ENCODE measurements at regions not wholly inside any gene's neighbourhood (a gene's known extent, or its start where the extent isn't known, plus 50 kb on each side); places are given as distances from the start of the nearest gene placed in this dataset.
A peak's percentile ranks its signal among the peaks of the same experiment; 100 is the strongest.

DNA sequence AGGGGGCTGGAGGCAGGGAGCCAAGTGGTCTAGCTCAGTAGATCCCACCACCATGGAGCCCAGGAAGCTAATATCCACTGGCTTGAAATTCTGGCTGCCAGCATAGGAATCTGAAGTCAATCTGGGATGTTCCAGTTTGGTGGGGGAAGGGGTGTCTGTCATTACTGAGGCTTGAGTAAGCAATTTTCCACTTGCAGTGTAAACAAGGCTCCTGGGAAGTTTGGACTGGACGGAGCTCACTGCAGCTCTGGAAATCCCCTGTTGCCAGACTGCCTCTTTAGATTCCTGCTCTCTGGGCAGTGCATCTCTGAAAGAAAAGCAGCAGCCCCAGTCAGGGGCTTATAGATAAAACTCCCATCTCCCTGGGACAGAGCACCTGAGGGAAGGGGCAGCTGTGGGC is 349.2 kb upstream of the KLHL1 start:
- no peak for DNase-seq

DNA sequence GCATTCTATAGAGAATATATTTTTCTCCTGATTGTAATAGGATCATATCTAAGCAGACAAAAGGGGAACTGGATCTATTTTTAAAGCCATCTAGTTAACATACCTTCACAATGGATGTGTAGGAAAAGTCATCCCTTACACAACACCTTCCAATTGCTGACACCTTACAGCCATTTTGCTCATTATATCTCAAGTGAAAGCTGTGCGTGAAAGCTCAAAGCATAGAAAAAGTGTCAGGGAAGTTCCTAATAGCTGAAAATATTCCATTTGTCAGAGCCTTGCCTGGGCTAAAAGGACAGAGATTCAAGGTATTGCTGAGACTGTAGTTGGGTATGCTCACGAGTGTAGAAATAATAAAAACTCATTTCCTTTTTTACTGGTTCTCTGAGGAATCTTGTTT is 340.6 kb upstream of the KLHL1 start:
- DNase-seq = no peak

DNA sequence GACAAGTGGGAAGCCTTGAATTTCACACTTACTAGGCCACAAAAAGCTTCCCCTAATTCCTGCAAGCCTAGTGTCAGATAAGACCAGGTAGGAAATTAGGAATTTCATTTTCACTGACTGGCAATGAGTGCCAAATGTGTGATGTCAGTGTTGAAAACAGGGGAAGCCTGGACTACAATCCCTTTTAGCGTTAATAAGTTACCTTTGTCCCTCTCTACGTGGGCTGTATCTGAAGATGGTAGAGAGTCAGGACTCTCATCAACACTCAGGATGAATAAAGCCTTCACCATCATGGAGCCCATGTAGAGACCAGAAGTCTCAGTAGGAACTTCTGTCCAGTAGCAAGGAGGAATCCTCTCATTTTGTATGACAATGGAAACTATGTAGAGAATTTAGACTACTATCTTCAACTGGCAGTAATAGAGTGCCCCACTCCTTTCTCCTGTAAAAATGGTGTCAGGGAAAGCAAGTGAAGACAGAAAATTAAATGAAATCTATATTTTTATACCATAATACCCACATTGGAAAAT is 324.1 kb upstream of the KLHL1 start:
- no peak for DNase-seq

DNA sequence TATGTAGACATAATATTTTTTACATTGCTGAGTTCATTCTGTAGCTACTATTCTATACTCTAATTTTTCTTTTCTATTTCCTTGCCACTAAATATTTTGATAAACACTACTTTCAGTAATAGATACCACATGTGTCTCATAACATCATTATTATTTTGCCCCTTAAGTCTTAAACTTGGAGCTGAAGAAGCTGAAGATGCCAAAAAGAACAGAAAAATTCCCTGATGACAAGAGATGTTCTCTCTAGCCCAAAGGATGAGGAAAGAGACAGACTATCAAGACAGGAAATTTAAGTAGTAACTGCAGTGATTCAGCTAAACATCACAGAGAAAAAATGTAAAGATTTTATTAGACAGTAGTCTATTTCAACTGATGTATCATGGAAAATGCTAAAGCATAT is 322.0 kb upstream of the KLHL1 start:
- DNase-seq = no peak

DNA sequence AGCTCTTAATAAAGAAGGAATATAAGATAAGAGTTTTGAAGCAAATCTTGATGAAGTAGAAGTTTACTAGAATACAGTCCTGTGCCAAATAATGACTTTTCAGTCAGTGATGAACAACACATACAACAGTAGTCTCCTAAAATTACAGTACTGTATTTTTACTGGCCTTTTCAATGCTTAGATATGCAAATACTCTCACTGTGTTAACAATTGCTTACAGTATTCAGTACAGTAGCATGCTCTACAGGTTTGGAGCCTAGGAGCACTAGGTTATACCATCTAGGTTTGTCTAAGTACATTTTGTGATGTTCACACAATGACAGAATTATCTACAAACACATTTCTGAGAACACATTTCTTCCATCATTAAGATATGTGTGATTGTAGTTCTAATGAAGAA is 316.7 kb upstream of the KLHL1 start:
- peak; percentile 28 for DNase-seq

DNA sequence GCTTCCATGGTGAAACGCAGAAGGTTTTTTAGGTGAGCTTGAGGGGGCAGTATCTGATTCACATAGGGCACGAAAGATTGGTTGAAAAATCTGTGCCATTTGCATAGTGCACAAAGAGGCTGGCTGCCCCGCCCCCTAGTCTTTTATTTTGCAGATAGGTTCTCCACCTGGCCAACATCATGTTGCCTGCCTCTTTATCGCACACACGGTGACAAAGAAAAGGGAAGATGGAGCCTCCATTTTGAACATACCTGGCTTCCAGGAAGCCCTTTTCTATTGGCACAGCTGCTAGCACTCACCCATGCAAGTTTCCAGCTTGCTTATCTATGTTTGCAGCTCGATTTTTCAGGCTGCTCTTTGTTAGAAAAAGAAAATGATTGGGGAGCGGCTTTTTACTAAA is 316.2 kb upstream of the KLHL1 start:
- no peak for DNase-seq

DNA sequence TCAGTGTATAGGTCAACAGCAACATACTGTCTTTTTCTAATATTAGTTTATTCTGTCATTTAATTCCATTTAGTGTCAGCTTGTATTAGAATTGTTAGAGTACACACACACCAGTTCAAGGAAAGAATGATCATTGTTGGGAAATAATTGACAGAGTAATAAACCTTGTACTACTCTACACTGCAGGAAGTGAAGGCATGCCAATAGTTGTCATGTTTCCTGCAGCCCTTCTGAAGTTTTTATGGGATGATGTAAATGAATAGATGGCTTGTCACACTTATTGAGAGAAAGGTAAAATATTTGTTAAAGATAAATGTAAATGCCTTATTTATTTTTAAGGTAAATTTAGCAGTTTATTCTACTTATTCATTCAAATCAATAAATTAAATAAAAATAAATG is 306.9 kb upstream of the KLHL1 start:
- no peak for DNase-seq

DNA sequence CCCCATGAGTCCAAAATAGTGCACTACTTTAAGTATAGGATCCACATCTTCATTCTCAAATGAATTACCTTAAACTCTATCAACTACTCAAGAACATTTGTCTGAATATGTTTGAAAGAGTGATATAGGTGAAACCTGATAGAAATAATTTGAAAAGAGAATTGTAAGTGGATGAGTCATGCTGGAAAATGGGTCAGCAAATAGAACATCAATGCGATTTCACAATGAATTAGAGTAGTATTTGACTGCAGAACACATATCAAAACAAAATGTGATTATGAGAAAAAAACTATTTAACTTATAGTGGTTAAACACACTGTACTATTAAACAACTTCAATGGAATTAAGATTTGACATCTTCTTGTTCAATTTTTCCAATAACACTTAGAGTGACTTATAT is 300.6 kb upstream of the KLHL1 start:
- no peak for DNase-seq

- no peak for DNase-seq
Measured at GRCh38 chr13:70407486-70407885, 299.2 kb upstream of the KLHL1 start.

DNA sequence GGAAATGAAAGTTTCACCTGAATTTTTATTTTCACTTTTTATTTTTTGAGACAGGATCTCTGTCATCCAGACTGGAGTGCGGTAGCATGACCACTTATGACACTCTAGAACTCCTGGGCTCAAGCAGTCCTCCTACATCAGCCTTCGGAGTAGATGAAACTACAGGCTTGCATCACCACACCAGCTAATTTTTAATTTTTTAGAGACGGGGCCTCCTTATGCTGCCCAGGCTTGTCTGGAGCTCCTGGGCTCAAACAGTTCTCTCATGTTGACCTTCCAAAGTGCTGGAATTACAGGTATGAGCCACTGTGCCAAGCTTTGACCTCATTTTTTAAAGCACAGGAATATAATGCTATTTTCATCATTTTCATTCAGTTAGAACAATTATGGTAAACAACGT is 297.0 kb upstream of the KLHL1 start:
- DNase-seq = no peak

- no peak for DNase-seq
Measured at GRCh38 chr13:70394031-70394548, 285.8 kb upstream of the KLHL1 start.

GRCh38 chr13:70391678-70392077 is 283.4 kb upstream of the KLHL1 start:
- peak; percentile 55 for DNase-seq

GRCh38 chr13:70390968-70391367 is 282.7 kb upstream of the KLHL1 start:
- no peak for DNase-seq

DNA sequence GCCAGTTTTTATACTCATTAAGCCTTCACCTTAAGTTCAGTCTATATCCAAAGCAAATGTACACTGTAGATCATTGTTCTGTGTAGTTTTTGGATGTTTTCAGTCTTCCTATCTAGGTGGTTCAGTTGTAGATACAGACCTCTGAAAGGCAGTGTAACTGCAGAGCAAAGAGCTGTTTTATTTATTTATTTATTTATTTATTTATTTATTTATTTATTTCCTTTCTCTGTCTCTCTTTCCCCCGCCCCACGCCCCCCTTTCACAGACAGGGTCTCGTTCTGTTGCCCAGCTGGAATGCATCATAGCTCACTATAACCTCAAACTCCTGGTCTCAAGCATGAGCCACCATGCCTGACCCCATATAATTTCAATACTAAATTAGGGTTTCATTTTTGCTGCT is 281.8 kb upstream of the KLHL1 start:
- DNase-seq = no peak

DNA sequence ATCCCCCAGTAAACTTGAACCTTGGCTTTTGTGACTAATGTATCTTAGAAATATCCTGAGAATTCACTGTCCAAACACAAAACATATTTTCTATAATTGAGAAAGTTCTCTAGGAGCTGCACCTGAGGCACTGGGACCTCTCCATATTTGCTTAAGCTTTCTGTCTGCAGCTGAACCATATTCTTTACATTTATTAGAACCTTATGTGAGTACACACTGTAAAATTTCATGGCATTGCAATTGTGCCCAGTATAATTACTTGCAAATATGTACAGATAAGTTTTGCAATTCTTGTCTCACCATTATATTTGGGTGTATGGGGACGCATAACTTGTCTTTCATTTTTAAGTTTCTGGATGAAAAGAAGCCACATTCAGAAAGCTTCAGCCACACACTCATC is 280.7 kb upstream of the KLHL1 start:
- DNase-seq = peak; percentile 11

DNA sequence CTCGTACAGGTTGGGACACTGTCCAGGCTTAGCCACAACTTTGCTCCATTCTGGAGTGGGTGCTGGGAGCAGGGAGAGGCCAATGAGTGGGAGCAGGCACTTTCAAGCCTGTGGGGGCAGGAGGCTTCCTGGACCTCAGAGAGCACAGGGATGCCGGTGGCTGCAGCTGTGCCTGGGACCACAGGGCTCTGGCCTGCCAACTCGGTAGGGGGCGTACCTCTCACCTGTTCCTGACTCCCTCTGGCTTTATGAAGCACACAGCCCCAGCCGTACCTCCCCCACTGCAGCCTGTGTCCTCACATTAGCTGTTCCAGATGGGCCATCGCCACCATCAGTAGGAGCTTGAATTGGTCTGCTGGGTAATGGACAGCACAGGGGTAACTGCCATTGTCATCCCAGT is 278.7 kb upstream of the KLHL1 start:
- no peak for DNase-seq

DNA sequence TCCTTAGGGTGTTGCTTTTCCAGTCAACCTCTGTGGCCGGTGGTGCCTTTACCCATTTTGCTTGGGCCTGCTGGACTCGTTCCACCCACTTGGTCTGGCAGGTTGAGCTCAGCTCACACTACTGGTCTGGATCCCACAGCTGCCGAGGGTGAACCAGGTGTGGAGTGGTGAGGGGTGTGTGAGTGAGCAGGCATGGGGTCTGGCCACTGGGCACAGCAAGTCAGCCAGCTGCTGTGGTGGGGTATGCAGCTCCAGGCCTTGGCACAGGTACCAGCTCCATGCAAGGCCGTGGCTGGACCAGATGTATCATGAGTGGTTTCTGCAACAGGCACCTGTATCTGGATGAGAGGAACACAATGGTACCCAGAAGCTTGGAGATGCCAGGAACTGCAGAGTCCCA is 277.6 kb upstream of the KLHL1 start:
- DNase-seq = no peak

GRCh38 chr13:70384156-70384555 is 275.9 kb upstream of the KLHL1 start:
- DNase-seq = no peak

- DNase-seq = no peak
Measured at GRCh38 chr13:70380809-70381208, 272.6 kb upstream of the KLHL1 start.

DNA sequence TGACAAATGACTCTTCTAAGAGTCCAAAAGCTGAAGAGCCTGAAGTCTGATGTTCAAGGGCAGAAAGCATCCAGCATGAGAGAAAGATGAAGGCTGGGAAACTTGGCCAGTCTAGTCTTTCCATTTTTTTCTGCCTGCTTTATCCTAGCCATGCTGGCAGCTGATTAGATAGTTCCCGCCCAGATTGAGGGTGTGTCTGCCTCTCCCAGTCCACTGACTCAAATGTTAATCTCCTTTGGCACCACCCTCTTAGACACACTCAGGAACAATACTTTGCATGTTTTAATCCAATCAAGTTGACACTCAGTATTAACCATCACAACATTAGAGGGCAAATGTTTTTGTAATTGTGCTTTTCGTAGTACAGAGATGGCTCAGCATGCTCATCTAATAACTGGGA is 267.5 kb upstream of the KLHL1 start:
- no peak for DNase-seq

DNA sequence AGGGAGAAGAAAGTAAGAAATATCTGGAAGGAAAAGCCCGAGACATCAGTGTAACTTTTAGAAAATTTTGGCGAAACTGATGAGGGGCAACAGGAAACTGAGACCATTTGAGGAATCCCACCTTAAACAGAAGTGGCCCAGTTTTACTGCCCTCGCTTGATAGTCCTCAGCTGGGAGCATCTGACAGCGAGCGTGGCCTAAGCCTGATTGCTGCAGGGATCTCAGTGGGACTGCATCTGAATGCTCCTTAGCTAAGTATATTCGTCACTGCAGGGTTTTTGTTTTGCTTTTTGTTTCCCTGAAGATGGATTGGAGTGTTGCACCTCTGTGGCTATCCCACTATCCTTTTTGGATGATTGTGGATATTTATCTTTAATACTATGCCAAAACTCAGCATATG is 262.7 kb upstream of the KLHL1 start:
- DNase-seq = no peak

- DNase-seq = no peak
Measured at GRCh38 chr13:70366720-70367119, 258.5 kb upstream of the KLHL1 start.

- no peak for DNase-seq
Measured at GRCh38 chr13:70363991-70364390, 255.7 kb upstream of the KLHL1 start.

GRCh38 chr13:70362820-70363570 is 254.7 kb upstream of the KLHL1 start:
- no peak for DNase-seq

- DNase-seq = no peak
Measured at GRCh38 chr13:70357031-70357430, 248.8 kb upstream of the KLHL1 start.
